OCI-LY7 (cell line): ENCODE measurements at regions not wholly inside any gene's neighbourhood (a gene's known extent, or its start where the extent isn't known, plus 50 kb on each side); places are given as distances from the start of the nearest gene placed in this dataset.

ENCODE experiments used
- CTCF ChIP-seq: fragments of 200-600 bp; sonication (generic); conservative IDR thresholded peaks from 2 replicates; pipeline ENCODE4 v1.5.1; 2014; ENCODE audit warnings: mild to moderate bottlenecking, antibody characterized with exemption, low read length, moderate library complexity, mixed read lengths
- EZH2phosphoT487 ChIP-seq: fragments of 200-600 bp; sonication (generic); IDR thresholded peaks from 2 replicates; pipeline ENCODE4 v1.6.1; 2018; ENCODE audit warnings: low read depth, borderline replicate concordance, mild to moderate bottlenecking, mixed run types, antibody characterized with exemption, low read length, moderate library complexity, mixed read lengths

- TF ChIP-seq CTCF (no peak), EZH2phosphoT487 (no peak)
Measured at GRCh38 chr2:67559156-67559555, 162.0 kb downstream of the ETAA1 start.
